Right atrium auricular region (tissue), 2 donors: ENCODE measurements at regions not wholly inside any gene's neighbourhood (a gene's known extent, or its start where the extent isn't known, plus 50 kb on each side); places are given as distances from the start of the nearest gene placed in this dataset.
A peak's percentile ranks its signal among the peaks of the same experiment; 100 is the strongest.

ENCODE experiments used
- DNase-seq: peaks from one replicate; pipeline ENCODE4 v3.0.0-alpha.2; 2019; ENCODE audit warnings: low spot score
- H3K27ac ChIP-seq, 2 donors: fragments of 200-600 bp; sonication (generic); 1 replicate in 1 of 2; 2 replicates in 1 of 2; pipeline ENCODE4 v1.5.1; 2016 to 2019
- H3K27me3 ChIP-seq, 2 donors: fragments of 200-600 bp; sonication (generic); one replicate each; pipeline versions ENCODE4 v1.5.1 to v1.6.0; 2017 to 2019
- H3K36me3 ChIP-seq: fragments of 200-600 bp; sonication (generic); one replicate; pipeline ENCODE4 v1.5.1; 2016
- H3K4me1 ChIP-seq, 2 donors: fragments of 200-600 bp; sonication (generic); one replicate each; pipeline versions ENCODE4 v1.5.1 to v1.6.0; 2017 to 2019
- H3K4me3 ChIP-seq, 2 donors: fragments of 200-600 bp; sonication (generic); 1 replicate in 1 of 2; 2 replicates in 1 of 2; pipeline ENCODE4 v1.5.1; 2017 to 2019; ENCODE audit warnings: mild to moderate bottlenecking in 1 of 2, moderate library complexity in 1 of 2
- H3K9me3 ChIP-seq, 2 donors: fragments of 200-600 bp; sonication (generic); one replicate each; pipeline ENCODE4 v1.5.1; 2019
- TF ChIP-seq, protein P1 (sequence below), 2 donors: fragments of 200-600 bp; sonication (generic); IDR thresholded peaks; one replicate each; pipeline ENCODE4 v1.5.1; 2019; ENCODE audit warnings: antibody characterized with exemption in 2 of 2

DNA sequence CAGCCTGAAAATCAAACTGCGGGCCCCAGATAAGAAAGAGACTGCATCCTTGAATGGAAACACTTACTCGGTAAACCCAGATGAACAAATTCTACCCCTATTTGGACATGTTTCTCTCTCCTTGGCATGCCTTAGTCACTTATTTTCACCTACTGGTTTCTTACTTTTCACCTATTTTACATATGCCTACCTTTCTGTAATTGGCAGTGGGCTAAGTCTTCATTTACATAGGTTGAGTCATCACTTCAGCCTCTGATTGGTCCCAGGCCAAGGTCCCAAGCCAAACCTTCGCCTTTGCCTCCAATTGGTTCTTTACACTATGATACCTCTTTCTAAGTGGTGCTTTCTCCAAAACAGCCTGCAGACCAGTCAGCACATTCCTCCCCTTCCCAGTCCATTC is 111.3 kb downstream of the DYRK2 start:
- TF ChIP-seq, protein P1, sequence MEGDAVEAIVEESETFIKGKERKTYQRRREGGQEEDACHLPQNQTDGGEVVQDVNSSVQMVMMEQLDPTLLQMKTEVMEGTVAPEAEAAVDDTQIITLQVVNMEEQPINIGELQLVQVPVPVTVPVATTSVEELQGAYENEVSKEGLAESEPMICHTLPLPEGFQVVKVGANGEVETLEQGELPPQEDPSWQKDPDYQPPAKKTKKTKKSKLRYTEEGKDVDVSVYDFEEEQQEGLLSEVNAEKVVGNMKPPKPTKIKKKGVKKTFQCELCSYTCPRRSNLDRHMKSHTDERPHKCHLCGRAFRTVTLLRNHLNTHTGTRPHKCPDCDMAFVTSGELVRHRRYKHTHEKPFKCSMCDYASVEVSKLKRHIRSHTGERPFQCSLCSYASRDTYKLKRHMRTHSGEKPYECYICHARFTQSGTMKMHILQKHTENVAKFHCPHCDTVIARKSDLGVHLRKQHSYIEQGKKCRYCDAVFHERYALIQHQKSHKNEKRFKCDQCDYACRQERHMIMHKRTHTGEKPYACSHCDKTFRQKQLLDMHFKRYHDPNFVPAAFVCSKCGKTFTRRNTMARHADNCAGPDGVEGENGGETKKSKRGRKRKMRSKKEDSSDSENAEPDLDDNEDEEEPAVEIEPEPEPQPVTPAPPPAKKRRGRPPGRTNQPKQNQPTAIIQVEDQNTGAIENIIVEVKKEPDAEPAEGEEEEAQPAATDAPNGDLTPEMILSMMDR (IDR thresholded peaks at IDR 0.05), result no peak
- no peaks in the 10 kb centered on the region for H3K36me3 ChIP-seq
- no peaks in the 10 kb centered on the region for H3K27me3 ChIP-seq
- no peak overlapping the region for H3K4me3 ChIP-seq
- peaks cover 0 to 20% of the 10 kb centered on the region in 2 donors for H3K4me1 ChIP-seq
- DNase-seq, result no peak
- H3K9me3 ChIP-seq, result no peaks in the 10 kb centered on the region
- no peak overlapping the region for H3K27ac ChIP-seq

DNA sequence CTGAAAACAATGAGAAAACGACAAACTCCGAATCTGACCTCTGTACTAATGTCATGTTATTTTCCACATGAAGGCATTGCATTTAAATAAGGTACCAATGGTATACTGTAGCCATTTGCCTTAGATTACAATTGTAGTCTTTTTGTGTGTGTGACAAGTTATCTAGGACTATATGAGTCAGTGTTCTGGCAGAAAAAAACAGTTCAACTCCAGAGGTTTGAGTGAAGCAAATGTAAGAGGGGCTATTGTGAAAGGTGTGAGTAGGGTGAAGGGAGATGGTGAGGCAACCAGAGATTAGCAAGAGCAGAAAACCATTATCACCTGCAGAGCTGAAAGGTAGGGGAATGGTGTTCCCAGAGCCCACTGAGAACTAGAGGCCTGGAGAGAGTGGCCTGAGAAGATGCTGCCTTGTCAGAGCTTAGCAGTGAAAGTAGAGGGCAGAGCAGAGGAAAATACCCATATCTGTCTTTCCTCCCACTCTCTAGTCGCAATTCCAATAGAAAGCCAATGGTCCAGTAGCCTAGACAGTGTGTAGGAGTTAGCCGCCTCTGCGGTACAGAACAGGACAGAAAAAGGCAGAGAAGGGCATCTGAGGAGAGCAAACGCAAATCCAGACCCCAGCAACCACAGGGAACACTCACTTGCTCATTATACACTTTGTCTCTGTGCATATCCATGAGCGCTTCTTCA is 112.2 kb downstream of the DYRK2 start:
- Histone ChIP-seq H3K27ac (peak overlapping the region in 1 of 2 donors; percentile 2), H3K4me1 (peaks cover 0 to 28% of the 10 kb centered on the region in 2 donors), H3K9me3 (no peaks in the 10 kb centered on the region), H3K4me3 (no peak overlapping the region), H3K27me3 (no peaks in the 10 kb centered on the region), H3K36me3 (no peaks in the 10 kb centered on the region)
- TF ChIP-seq, protein P1 (IDR thresholded peaks at IDR 0.05), result no peak
- DNase-seq, result no peak

DNA sequence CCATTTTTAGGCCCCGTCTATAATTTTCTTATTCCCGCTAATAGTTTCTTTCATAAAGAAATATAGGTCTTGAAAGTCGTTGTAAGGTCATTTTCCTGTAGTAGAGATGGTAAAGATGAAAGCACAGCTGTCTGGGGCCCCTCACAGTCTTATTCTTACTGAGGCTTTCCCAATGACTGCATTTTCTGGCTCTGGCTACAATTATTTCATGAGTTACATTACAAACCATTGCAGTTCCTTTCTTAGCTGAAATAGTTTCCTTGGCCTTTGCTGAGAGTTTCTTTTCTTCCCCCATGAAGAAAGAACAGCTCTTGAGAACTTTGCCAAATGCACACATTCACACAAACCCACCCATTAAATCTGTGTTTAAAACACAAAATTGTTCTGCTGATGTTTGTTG is 113.0 kb downstream of the DYRK2 start:
- H3K27ac ChIP-seq, result peak overlapping the region in 1 of 2 donors; percentile 2
- H3K4me3 ChIP-seq, result no peak overlapping the region
- H3K9me3 ChIP-seq, result no peaks in the 10 kb centered on the region
- H3K27me3 ChIP-seq, result no peaks in the 10 kb centered on the region
- peaks cover 0 to 28% of the 10 kb centered on the region in 2 donors for H3K4me1 ChIP-seq
- DNase-seq, result no peak
- no peaks in the 10 kb centered on the region for H3K36me3 ChIP-seq
- TF ChIP-seq, protein P1 (IDR thresholded peaks at IDR 0.05), result no peak

DNA sequence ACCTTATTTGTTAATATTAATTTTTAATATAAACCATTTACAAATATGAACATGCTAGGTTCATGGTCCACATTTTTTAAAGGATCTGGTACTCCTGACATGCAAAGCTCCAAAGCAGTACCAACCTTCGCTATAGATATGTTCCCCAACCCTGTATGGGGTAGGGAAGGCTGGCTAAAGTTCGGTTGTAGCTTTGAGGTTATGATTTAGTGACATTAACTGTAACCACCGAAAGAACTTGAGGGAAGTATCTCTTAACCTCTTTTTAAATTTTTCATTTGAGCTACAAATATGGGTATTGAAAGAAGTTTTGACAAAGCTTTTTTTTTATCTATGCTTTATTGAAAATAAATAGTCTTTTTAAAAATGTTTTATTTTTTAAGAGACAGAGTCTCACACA is 115.5 kb downstream of the DYRK2 start:
- no peak for DNase-seq

DNA sequence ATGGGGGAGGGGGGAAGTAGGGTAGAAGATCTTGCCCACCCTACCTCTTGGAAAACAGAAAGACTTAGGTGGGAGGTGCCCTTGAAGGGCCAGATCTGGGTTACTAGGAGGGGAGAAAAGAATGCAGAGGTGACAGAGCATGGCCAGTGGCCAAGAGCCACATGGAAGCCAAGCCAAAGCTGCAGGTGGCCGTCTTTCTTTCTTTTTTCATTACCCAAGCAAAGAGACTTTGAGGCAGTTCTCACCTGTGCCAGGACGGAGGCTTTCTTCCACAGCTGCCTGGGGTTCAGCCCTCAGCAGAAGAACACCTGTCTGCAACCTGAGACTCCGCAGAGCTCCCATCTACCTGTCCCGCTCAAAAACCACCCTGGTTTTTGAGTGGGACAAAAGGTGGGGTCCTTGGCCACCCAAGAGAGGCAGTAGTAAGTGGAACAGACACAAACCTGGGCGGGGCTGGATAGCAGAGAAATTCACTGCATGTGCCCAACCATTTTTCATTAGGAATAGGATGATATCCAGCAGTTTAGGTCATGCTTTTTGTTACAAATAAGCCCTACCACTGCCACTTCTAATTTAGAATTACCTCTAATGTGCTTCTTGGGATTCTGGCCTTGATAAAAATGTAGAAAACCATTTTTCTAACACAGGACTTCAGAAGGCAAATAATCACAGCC is 116.5 kb downstream of the DYRK2 start:
- Histone ChIP-seq H3K9me3 (no peaks in the 10 kb centered on the region), H3K4me3 (no peak overlapping the region), H3K27me3 (no peaks in the 10 kb centered on the region), H3K27ac (no peak overlapping the region), H3K36me3 (no peaks in the 10 kb centered on the region), H3K4me1 (peaks cover 0 to 16% of the 10 kb centered on the region in 2 donors)
- TF ChIP-seq, protein P1 (IDR thresholded peaks at IDR 0.05), result no peak
- no peak for DNase-seq

More for the DNA sequence above, 115.5 kb downstream of the DYRK2 start:
- Histone ChIP-seq H3K4me1 (peaks cover 0 to 18% of the 10 kb centered on the region in 2 donors), H3K4me3 (no peak overlapping the region), H3K27ac (no peak overlapping the region), H3K27me3 (no peaks in the 10 kb centered on the region), H3K36me3 (no peaks in the 10 kb centered on the region), H3K9me3 (no peaks in the 10 kb centered on the region)
- TF ChIP-seq, protein P1 (IDR thresholded peaks at IDR 0.05), result no peak
